Activated CD4-positive, alpha-beta T cell treated with anti-CD3 and anti-CD28 coated beads, Interleukin-2, amount 50 U/mL, for 48 hours (primary cell): ENCODE measurements at regions not wholly inside any gene's neighbourhood (a gene's known extent, or its start where the extent isn't known, plus 50 kb on each side); places are given as distances from the start of the nearest gene placed in this dataset.
"Not testable (repeated sequence)": the region's sequence is repeated elsewhere in the genome, so short reads cannot be mapped to it uniquely, and the experiment has no call there.

Experiments used
- DNase-seq, 2 experiments: peaks; one replicate each; pipeline ENCODE4 v3.0.0-alpha.2; 2020

DNA sequence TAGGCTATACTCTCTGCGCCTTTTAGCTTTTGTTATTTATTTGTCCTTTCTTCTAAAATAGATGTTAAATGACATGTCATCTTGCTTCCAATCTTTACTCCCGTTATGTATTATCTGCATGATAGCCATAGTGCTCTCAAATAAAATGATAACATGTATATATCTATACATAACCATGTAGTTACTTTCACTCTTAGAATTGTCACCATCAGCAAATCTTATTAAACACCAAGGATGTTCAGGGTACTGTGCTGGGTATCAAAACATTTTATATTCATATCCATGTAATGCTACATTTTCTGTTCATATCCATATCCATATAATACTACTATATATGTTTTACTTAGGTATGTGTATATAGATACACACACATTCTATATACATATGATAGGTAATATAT is 176.4 kb upstream of the CHST9 start:
- DNase-seq, result no peak

GRCh38 chr18:27355308-27355707 is 170.2 kb upstream of the CHST9 start:
- DNase-seq, result no peak

DNA sequence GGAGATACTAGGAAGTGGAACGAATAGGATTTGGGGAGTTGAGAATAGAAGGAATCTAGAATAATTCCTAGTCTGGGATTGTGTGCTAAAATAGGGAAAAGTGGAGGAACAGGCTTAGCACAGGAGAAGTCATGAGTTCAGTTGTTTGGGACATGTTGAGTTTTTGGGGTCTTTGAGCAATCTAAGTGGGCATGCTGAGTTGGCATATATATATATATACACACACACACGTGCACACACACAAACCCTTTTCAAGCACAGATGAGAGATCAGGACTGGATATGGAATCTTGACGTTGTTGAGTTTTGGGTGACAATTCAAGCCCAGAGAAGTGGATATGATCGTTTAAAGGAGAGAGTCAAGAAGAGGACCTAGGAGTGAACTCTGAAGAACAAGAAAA is 168.2 kb upstream of the CHST9 start:
- DNase-seq, result no peak

GRCh38 chr18:27349284-27349882 is 164.3 kb upstream of the CHST9 start:
- DNase-seq, result no peak

GRCh38 chr18:27331606-27332005 is 146.5 kb upstream of the CHST9 start:
- DNase-seq, result no peak

- no peak for DNase-seq
These were observed 129.9 kb upstream of the CHST9 start for GRCh38 chr18:27314996-27315395.

DNA sequence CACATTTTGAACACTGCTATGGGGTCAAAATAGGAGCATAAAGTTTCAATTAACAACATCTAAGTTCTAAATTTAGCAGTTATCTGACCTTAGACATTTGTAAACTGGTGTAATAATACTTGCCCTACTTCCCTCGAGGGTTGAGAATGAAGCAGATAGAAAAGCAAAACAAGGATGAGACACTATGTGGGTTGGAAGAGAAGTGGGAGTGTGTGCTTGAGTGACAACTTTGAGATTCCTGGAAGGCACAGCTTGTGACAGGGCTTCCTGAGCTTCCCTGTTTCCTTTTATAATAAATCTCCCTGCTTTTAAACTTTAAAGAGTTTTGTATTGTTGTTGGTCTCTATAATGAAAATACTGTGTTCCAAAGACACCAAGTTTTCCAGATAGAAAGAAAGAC is 128.6 kb upstream of the CHST9 start:
- no peak for DNase-seq

GRCh38 chr18:27312853-27313252 is 127.7 kb upstream of the CHST9 start:
- no peak for DNase-seq

DNA sequence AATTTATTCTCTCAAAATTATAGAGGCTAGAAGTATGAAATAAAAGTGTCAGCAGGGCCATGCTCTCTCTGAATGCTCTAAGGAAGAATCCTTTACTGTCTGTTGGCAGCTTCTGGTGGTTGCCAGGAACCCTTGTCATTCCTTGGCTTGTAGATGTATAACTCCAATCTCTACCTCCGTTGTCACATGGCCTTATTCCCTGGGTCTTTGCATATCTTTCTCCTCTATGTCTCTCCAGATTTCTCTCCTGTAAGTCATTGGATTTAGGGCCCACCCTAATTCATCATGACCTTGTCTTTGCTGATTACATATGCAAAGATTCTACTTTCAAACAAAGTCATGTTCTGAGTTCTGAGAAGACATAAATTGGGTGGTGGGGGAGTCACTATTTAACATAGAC is 127.0 kb upstream of the CHST9 start:
- DNase-seq, result no peak

GRCh38 chr18:27311114-27311513 is 126.0 kb upstream of the CHST9 start:
- no peak for DNase-seq

DNA sequence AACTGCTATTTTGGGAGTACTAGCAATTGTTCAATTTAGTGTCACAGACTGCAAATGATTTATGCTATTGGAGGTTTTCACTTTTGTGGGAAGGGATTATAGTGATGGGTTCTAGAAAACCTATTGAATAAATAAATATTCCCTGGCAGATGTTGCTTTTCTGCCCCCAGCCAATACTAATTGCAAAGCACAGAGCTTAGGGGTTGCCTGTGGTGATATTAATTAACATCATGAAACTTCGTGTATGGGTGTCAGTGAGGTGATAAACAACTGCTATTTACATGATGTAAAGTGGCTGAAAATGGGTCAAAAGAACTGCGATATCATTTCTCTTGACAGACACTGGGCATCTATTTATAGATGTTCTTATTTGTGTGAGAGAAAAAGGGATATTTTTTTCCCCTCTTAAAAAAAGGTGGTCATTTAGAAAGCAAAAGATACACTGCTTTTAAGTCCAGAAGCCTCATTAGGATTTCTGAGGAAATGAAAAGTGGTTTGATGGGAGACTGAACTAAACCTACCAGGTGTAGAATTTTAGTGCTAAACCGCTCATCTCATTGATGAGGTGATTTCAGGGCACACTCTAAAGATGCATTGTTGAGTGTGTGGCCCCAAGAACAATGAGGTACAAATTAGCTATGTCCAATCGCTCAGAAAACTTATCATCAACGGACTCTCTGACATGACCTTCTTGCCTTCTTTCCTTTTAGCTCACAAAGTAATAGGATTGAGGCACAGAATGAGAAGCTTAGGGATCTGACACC is 116.7 kb upstream of the CHST9 start:
- no peak for DNase-seq

DNA sequence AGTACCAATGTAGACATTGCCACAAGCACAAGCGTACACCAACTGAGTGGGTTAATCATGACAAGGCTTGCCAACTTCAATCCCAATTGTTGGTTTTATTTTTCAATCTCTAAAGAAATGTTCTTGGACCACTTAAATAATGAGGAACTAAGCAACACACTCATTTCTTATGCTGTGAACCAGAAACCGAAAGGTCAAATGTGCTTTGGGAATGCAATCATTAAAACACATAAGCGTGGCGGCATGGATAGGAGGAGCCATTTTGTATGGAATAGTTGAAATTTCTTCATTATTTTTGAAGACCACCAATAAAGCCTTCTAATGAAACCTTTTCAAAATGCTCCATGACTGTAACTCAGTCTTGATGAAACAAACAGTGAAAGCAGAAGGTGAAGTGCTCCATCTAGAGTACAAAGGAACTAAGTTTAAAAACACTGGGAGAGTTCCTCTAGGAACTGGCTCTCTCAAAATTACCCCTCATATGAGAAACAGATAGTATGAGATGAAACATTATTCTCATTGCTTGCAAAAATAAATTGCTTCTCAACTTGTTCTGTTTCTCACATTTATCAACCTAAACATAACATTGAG is 113.2 kb upstream of the CHST9 start:
- DNase-seq, result no peak

- DNase-seq, result not testable (repeated sequence)
These were observed 101.0 kb upstream of the CHST9 start for GRCh38 chr18:27285973-27286562.

DNA sequence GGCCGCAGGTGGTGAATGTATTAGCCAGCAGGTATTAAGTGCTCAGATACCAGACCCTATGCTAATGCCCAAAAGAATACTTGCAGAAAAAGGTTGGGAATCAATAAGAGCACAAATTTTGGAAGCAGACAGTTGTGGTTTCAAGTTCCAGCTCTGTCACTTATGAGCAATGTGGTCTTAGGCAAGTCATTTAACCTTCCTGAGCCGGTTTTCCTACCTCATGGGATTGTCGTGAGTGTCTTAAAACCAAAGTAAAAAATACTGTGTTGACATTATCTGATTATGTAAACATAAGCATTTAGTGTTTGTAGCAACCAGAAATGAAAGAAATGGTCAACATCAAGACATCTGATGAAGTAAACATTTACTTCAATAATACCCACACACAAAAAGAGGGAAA is 93.0 kb upstream of the CHST9 start:
- DNase-seq, result no peak

DNA sequence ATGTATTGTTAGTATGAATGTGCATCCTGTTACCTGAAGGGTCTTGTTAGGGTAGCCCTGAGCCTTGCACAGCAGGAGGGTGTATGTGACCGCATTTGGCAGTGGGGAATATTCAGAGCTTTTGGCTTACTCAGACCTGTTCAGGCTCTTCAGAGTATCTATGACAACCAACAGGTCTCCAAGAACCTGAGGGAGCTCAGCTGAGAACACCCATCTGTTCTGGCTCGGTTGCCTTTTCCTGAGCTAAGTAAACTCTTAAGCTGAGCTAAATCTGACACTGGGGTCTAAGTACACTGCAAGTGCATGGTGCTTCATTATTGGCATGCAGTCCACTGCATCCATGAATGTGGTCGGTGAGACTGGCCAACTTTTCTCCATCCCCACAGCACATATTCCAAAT is 92.4 kb upstream of the CHST9 start:
- no peak for DNase-seq

- DNase-seq, result no peak
These were observed 91.8 kb upstream of the CHST9 start for GRCh38 chr18:27276886-27277285.

DNA sequence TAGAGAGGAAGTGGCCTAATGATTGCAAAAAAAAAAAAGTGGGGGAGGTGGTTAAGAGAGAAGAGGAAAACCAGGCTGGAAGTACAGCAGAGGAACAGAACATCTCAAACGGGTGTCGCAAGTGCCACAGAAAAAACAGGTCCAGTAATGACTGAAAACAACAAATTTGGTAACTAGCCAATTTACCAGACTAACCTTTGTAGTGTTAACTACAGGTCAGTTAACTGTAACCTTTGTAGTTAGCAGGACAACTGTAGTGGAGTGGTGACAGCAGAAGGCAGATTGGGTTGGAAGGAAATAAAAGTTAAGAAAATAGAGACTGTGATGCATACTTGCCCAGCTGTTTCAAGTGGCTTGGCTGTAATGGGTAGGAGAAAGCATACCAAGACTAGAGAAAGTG is 91.4 kb upstream of the CHST9 start:
- no peak for DNase-seq

DNA sequence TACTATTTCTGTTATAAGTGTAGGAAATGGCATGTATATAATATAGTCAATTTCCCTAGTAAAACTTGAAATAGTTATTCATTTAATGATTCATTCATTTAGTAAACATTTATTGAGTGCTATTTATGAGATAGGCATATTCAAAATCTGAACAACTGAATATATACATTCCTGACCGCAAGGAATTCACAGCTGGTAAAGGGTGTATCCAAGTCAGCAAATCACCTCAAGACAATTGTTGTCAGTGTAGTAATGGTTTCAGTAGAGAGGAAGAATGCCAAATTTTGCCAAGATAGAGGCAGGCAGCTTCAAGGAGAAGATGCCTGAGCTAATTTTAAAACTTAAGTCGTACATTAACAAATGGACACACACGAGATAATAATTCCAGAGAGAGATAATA is 89.8 kb upstream of the CHST9 start:
- no peak for DNase-seq

- DNase-seq, result no peak
These were observed 85.4 kb upstream of the CHST9 start for GRCh38 chr18:27270508-27270907.

DNA sequence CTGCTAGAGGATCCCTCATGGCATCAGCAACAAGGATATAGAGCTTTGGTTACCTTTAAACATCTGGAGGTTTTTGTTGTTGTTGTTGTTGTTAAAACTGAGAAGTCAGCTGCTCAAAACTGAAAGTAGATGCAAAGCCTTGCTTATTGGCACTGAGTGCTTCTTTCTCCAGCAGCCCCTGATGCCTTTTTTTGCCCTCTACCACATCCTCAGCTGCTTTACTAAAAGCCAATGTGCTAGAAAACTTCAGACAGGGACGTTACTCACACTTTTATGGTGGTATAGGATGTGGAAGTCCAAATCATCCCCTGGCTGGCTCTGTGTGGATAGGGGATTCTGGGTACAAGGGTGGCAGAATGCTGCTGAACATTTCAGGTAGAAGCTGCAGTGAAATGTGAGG is 78.3 kb upstream of the CHST9 start:
- no peak for DNase-seq

DNA sequence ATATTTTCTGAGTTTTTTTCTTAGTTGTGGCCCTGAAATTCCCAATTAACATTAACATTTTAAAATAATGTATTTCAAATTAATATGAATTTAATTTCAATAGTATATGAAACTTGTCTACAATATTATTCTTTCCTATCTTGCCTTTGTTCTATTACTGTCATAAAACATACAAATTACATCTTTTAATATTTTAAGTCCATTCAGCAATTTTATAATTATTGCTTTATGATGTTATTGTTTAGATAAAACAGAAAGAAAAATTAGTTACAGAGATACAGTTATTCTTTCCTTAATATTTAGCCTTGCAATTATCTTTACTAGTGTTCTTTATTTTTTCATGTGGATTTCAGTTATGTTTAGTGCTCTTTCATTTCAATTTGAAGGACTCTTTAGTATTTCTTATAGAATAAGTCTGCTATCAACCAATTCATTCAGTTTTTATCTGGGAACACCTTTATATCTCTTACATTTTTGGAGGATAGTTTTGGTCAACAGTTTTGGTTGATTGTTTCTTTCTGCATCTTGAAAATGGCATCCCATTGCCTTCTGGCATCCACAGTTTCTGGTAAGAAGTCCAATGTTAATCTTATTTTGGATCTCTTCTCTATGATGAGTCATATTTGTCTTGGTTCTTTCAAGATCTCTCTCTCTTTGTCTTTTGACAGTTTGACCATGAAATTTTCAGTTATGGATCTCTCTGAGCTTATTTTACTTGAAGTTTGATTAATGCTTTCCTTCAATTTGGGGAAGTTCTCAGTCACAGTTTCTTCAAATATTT is 76.9 kb upstream of the CHST9 start:
- DNase-seq, result no peak

DNA sequence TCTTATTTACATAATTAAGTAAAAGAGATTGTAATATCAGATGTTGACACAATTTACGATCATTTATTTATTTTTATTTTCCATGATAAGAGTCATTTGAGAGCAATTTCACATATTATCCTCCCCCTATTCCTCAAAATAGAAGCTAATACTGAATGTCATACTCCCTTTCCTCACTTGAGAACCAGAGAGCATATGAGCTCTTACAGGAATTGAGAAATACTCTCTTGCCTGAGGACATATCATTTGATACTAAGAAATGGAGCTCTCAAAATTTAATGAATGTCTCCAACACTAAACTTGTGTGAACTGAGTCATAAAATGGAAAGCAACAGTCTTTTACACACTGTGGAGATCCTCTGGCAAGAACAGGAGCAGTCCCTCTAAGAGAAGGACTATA is 68.5 kb upstream of the CHST9 start:
- no peak for DNase-seq

DNA sequence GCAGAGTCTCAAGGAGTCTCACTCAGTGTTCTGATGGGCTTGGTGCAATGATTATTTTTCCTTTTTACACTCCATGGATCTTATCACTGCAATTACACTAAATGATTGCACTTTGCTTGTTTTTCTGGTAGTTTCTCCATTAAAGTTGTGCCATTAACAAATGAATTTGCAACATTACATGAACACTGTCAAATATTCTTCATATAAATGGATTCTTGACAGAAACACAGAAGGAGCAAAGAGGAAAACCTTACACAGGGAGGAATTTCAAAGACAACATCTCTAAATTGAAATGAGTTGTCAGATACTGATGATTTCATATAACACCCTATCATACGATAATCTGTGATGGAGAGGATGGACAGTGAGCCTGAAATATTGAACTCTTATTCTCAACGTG is 65.4 kb upstream of the CHST9 start:
- no peak for DNase-seq
